SU-DHL-6 (cell line): ENCODE measurements at regions not wholly inside any gene's neighbourhood (a gene's known extent, or its start where the extent isn't known, plus 50 kb on each side); places are given as distances from the start of the nearest gene placed in this dataset.
"Not testable (repeated sequence)": the region's sequence is repeated elsewhere in the genome, so short reads cannot be mapped to it uniquely, and the experiment has no call there.

Experiments
- H2AFZ ChIP-seq: fragments of 200-600 bp; sonication (generic); 2 replicates; pipeline ENCODE4 v1.6.1; 2014; ENCODE audit warnings: low read depth, mild to moderate bottlenecking, moderate library complexity, mixed read lengths, antibody characterized with exemption, low read length; ENCODE audit not compliant: severe bottlenecking
- H3F3A ChIP-seq: fragments of 200-600 bp; shearing (Covaris generic); 2 replicates; pipeline ENCODE4 v1.6.0; 2016; ENCODE audit warnings: antibody characterized with exemption, mild to moderate bottlenecking; ENCODE audit not compliant: insufficient read depth
- H3K27ac ChIP-seq: fragments of 200-600 bp; sonication (generic); 2 replicates; pipeline ENCODE4 v1.5.1; 2016; ENCODE audit warnings: low read depth, mild to moderate bottlenecking, low read length, moderate library complexity, mixed read lengths
- H3K27me3 ChIP-seq: fragments of 200-600 bp; sonication (generic), shearing (Covaris generic); 2 replicates; pipeline ENCODE4 v1.6.0; 2014; ENCODE audit warnings: mild to moderate bottlenecking, low read length
- H3K36me3 ChIP-seq: fragments of 200-600 bp; sonication (generic); 2 replicates; pipeline ENCODE4 v1.6.1; 2014; ENCODE audit warnings: mild to moderate bottlenecking, low read length, mixed read lengths
- H3K4me2 ChIP-seq: fragments of 300-600, 200-600 bp; shearing (Covaris generic), sonication (generic); 2 replicates; pipeline ENCODE4 v1.6.0; 2014; ENCODE audit warnings: low read length, low read depth, mild to moderate bottlenecking; ENCODE audit not compliant: poor library complexity, severe bottlenecking
- H3K4me3 ChIP-seq: fragments of 200-600 bp; sonication (generic); 2 replicates; pipeline ENCODE4 v1.5.1; 2014; ENCODE audit warnings: antibody characterized with exemption, low read length, mild to moderate bottlenecking, mixed read lengths; ENCODE audit not compliant: insufficient read depth, poor library complexity, severe bottlenecking
- H3K79me2 ChIP-seq: fragments of 200-600 bp; sonication (generic); 2 replicates; pipeline ENCODE4 v1.6.1; 2014; ENCODE audit warnings: mild to moderate bottlenecking, low read length, moderate library complexity; ENCODE audit not compliant: insufficient read depth
- H3K9ac ChIP-seq: fragments of 200-600 bp; sonication (generic); 2 replicates; pipeline ENCODE4 v1.7.0; 2014; ENCODE audit warnings: mild to moderate bottlenecking, low read length
- H3K9me2 ChIP-seq: fragments of 200-600 bp; sonication (generic); replicated peaks from 2 replicates; pipeline ENCODE4 v1.6.1; 2014; ENCODE audit warnings: low read length; ENCODE audit not compliant: insufficient read depth
- H3K9me3 ChIP-seq: fragments of 200-600 bp; sonication (generic); 2 replicates; pipeline ENCODE4 v1.6.1; 2014; ENCODE audit warnings: low read length, mixed read lengths; ENCODE audit not compliant: insufficient read depth
- H4K20me1 ChIP-seq: fragments of 200-600 bp; sonication (generic); 2 replicates; pipeline ENCODE4 v1.6.1; 2014; ENCODE audit warnings: low read depth, mild to moderate bottlenecking, antibody characterized with exemption, low read length, moderate library complexity, mixed read lengths
- EZH2phosphoT487 ChIP-seq: fragments of 200-600 bp; sonication (generic), shearing (Covaris generic); conservative IDR thresholded peaks from 2 replicates; pipeline ENCODE4 v1.6.1; 2018; ENCODE audit warnings: mild to moderate bottlenecking, antibody characterized with exemption, low read length, moderate library complexity, mixed read lengths
- TF ChIP-seq, protein P1 (sequence below): fragments of 200-600 bp; sonication (generic); IDR thresholded peaks from one replicate; pipeline ENCODE4 v1.5.1; 2017; ENCODE audit warnings: antibody characterized with exemption, mild to moderate bottlenecking, low read length, moderate library complexity; ENCODE audit not compliant: insufficient read depth, poor library complexity, severe bottlenecking

DNA sequence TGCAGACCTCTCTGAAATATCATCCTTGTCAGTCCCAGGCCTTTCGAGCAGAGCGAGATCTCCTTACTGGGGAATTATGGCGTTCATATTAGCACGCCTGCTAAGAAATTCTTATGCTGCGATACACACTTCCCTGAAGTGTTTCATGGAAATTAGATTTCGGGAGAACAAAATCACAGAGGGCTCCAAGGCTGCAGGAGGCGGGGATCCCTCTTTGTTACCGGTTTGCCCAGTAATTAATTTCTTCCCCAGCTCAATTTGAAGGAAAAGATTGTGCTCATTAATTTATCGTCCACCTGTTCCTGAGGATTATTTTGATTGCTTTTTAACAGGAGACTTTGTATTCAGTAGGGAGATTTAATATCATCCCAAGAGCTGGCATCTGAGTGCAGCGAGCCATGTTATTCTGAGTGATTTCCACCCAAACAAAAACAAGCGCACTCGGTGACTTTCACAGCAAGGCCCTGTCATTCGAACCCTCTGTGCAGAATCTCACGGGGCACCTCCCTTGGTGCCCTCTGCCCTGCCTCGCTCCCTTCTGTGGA is 202.3 kb upstream of the GALNT2 start:
- no peak overlapping the region for H3K4me2 ChIP-seq
- no peak overlapping the region for H3K4me3 ChIP-seq
- no peaks in the 10 kb centered on the region for H3K27me3 ChIP-seq
- H4K20me1 ChIP-seq: no peaks in the 10 kb centered on the region
- H3K9ac ChIP-seq: no peak overlapping the region
- TF ChIP-seq EZH2phosphoT487: no peak
- TF ChIP-seq, protein P1, sequence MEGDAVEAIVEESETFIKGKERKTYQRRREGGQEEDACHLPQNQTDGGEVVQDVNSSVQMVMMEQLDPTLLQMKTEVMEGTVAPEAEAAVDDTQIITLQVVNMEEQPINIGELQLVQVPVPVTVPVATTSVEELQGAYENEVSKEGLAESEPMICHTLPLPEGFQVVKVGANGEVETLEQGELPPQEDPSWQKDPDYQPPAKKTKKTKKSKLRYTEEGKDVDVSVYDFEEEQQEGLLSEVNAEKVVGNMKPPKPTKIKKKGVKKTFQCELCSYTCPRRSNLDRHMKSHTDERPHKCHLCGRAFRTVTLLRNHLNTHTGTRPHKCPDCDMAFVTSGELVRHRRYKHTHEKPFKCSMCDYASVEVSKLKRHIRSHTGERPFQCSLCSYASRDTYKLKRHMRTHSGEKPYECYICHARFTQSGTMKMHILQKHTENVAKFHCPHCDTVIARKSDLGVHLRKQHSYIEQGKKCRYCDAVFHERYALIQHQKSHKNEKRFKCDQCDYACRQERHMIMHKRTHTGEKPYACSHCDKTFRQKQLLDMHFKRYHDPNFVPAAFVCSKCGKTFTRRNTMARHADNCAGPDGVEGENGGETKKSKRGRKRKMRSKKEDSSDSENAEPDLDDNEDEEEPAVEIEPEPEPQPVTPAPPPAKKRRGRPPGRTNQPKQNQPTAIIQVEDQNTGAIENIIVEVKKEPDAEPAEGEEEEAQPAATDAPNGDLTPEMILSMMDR: no peak
- no peaks in the 10 kb centered on the region for H3K9me3 ChIP-seq
- H3K79me2 ChIP-seq: no peaks in the 10 kb centered on the region
- H3F3A ChIP-seq: no peaks in the 10 kb centered on the region
- no peak overlapping the region for H2AFZ ChIP-seq
- H3K27ac ChIP-seq: no peak overlapping the region
- H3K9me2 ChIP-seq: no peaks in the 10 kb centered on the region
- H3K36me3 ChIP-seq: no peaks in the 10 kb centered on the region

DNA sequence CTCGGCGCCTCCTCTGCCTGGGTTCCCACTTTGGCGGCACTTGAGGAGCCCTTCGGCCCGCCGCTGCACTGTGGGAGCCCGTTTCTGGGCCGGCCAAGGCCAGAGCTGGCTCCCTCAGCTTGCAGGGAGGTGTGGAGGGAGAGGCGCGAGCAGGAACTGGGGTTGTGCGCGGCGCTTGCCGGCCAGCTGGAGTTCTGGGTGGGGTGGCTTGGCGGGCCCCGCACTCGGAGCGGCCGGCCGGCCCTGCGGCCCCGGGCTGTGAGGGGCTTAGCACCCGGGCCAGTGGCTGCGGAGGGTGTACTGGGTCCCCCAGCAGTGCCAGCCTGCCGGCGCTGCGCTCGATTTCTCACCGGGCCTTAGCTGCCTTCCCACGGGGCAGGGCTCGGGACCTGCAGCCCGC is 201.7 kb upstream of the GALNT2 start:
- not testable (repeated sequence) for H3K9me2 ChIP-seq, H3F3A ChIP-seq, H4K20me1 ChIP-seq, H3K27ac ChIP-seq, H3K4me3 ChIP-seq, H3K27me3 ChIP-seq, H3K4me2 ChIP-seq, H3K79me2 ChIP-seq, H2AFZ ChIP-seq, H3K36me3 ChIP-seq, H3K9me3 ChIP-seq, H3K9ac ChIP-seq

DNA sequence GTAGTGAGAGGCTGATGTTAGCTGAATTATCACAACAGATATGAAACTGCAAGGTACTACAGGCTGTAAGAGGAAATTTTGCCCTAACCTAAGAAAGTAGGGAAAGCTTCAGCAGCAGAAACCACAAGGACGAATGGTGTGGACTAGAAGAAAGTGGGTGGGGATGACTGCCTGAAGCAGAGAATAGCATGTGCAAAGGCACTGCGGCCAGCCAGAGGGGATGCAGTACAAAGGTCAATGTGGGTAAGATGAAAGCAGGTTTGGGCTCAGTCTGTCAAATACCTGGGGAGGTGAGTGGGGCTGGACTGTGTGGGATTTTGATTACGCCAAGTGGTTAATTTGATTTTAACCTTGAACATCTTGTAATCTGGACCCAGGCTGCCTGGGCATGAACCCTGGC is 199.3 kb upstream of the GALNT2 start:
- TF ChIP-seq, protein P1: no peak
- TF ChIP-seq EZH2phosphoT487: no peak
- no peaks in the 10 kb centered on the region for H3K27me3 ChIP-seq
- H3K9me2 ChIP-seq: no peaks in the 10 kb centered on the region
- no peaks in the 10 kb centered on the region for H3K9me3 ChIP-seq
- H2AFZ ChIP-seq: no peak overlapping the region
- H3F3A ChIP-seq: no peaks in the 10 kb centered on the region
- H3K4me3 ChIP-seq: no peak overlapping the region
- no peak overlapping the region for H3K27ac ChIP-seq
- no peak overlapping the region for H3K9ac ChIP-seq
- no peak overlapping the region for H3K4me2 ChIP-seq
- H3K79me2 ChIP-seq: no peaks in the 10 kb centered on the region
- H3K36me3 ChIP-seq: no peaks in the 10 kb centered on the region
- no peaks in the 10 kb centered on the region for H4K20me1 ChIP-seq

DNA sequence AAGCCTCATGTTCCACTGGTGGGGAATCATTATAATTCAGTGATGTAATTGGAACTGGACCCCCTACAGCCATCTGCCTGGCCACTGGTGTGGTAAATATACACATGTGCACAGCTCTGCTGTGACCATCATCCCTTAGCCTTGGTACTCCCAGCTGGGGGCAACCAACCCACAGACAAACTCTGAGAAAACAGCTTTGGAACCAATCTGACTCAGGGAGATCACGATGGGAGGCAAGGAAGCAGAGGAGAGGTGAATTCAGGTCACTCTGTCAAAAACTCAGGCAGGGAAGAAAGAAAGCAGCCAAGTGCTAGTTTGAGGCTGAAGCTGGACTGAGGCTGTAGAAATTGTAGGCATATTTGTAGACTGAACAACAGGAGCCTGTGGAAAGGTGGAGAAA is 197.8 kb upstream of the GALNT2 start:
- Histone ChIP-seq H3K27me3 (no peaks in the 10 kb centered on the region), H3K9me3 (no peaks in the 10 kb centered on the region), H3K9ac (no peak overlapping the region), H3K4me3 (no peak overlapping the region), H3K9me2 (no peaks in the 10 kb centered on the region), H3K4me2 (no peak overlapping the region), H3K27ac (no peak overlapping the region), H2AFZ (no peak overlapping the region), H4K20me1 (no peaks in the 10 kb centered on the region), H3F3A (no peaks in the 10 kb centered on the region), H3K36me3 (no peaks in the 10 kb centered on the region), H3K79me2 (no peaks in the 10 kb centered on the region)
- TF ChIP-seq, protein P1: no peak
- TF ChIP-seq EZH2phosphoT487: no peak
